ENCODE measurements at regions not wholly inside any gene's neighbourhood (a gene's known extent, or its start where the extent isn't known, plus 50 kb on each side); places are given as distances from the start of the nearest gene placed in this dataset.

GRCh38 chr7:90022213-90022612 is 132.1 kb upstream of the STEAP1 start:
- TF ChIP-seq, protein P1, sequence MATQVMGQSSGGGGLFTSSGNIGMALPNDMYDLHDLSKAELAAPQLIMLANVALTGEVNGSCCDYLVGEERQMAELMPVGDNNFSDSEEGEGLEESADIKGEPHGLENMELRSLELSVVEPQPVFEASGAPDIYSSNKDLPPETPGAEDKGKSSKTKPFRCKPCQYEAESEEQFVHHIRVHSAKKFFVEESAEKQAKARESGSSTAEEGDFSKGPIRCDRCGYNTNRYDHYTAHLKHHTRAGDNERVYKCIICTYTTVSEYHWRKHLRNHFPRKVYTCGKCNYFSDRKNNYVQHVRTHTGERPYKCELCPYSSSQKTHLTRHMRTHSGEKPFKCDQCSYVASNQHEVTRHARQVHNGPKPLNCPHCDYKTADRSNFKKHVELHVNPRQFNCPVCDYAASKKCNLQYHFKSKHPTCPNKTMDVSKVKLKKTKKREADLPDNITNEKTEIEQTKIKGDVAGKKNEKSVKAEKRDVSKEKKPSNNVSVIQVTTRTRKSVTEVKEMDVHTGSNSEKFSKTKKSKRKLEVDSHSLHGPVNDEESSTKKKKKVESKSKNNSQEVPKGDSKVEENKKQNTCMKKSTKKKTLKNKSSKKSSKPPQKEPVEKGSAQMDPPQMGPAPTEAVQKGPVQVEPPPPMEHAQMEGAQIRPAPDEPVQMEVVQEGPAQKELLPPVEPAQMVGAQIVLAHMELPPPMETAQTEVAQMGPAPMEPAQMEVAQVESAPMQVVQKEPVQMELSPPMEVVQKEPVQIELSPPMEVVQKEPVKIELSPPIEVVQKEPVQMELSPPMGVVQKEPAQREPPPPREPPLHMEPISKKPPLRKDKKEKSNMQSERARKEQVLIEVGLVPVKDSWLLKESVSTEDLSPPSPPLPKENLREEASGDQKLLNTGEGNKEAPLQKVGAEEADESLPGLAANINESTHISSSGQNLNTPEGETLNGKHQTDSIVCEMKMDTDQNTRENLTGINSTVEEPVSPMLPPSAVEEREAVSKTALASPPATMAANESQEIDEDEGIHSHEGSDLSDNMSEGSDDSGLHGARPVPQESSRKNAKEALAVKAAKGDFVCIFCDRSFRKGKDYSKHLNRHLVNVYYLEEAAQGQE (IDR thresholded peaks at IDR 0.05; ENCODE audit: insufficient replicate concordance, low read depth) = no peak
- TF ChIP-seq, protein P2, sequence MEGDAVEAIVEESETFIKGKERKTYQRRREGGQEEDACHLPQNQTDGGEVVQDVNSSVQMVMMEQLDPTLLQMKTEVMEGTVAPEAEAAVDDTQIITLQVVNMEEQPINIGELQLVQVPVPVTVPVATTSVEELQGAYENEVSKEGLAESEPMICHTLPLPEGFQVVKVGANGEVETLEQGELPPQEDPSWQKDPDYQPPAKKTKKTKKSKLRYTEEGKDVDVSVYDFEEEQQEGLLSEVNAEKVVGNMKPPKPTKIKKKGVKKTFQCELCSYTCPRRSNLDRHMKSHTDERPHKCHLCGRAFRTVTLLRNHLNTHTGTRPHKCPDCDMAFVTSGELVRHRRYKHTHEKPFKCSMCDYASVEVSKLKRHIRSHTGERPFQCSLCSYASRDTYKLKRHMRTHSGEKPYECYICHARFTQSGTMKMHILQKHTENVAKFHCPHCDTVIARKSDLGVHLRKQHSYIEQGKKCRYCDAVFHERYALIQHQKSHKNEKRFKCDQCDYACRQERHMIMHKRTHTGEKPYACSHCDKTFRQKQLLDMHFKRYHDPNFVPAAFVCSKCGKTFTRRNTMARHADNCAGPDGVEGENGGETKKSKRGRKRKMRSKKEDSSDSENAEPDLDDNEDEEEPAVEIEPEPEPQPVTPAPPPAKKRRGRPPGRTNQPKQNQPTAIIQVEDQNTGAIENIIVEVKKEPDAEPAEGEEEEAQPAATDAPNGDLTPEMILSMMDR (IDR thresholded peaks at IDR 0.05; ENCODE audit: insufficient read depth, low read length) = no peak
- TF ChIP-seq GABPA (IDR thresholded peaks at IDR 0.05; ENCODE audit: low read depth) (no peak), SPI1 (IDR thresholded peaks at IDR 0.05; ENCODE audit: borderline replicate concordance, low read depth) (no peak), POLR2AphosphoS5 (IDR thresholded peaks at IDR 0.05; ENCODE audit: low read depth) (no peak)
- DNase-seq (ENCODE audit: low read depth in 1 of 2, low spot score in 1 of 2) = no peak
- Histone ChIP-seq H3K27ac (replicated peaks) (no peak overlapping the region), H3K27me3 (ENCODE audit: insufficient read depth, poor library complexity, severe bottlenecking) (no peaks in the 10 kb centered on the region), H3K4me3 (replicated peaks; ENCODE audit: insufficient read depth, low read length) (no peak overlapping the region)

- H3K27me3 ChIP-seq (ENCODE audit: insufficient read depth, poor library complexity, severe bottlenecking) = no peaks in the 10 kb centered on the region
- no peak for DNase-seq (ENCODE audit: low read depth in 1 of 2, low spot score in 1 of 2)
- TF ChIP-seq, protein P2 (IDR thresholded peaks at IDR 0.05; ENCODE audit: insufficient read depth, low read length) = no peak
- TF ChIP-seq, protein P1 (IDR thresholded peaks at IDR 0.05; ENCODE audit: insufficient replicate concordance, low read depth) = no peak
- TF ChIP-seq POLR2AphosphoS5 (IDR thresholded peaks at IDR 0.05; ENCODE audit: low read depth) (no peak), SPI1 (IDR thresholded peaks at IDR 0.05; ENCODE audit: borderline replicate concordance, low read depth) (no peak), GABPA (IDR thresholded peaks at IDR 0.05; ENCODE audit: low read depth) (no peak)
- no peak overlapping the region for H3K4me3 ChIP-seq (replicated peaks; ENCODE audit: insufficient read depth, low read length)
- no peak overlapping the region for H3K27ac ChIP-seq (replicated peaks)
Observed at GRCh38 chr7:90025771-90026170, 128.5 kb upstream of the STEAP1 start.

DNA sequence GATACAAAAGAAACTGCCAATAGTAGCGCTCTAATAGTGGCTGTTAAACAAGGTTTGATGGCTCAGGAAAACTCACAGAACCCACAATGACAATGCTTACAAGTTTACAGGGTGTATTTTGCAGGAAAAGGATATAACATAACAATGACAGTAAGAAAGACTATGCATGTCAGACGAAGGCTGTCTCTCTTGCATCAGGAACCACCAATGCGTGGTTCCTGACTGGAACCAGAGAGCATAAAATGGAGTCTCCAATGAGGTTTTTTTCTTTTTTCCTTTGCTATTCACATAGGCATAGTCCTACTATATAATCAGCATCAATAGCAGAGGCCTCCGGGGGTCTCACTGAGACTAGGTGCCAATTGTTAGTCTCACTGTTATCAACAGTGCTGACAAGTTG is 120.4 kb upstream of the STEAP1 start:
- Histone ChIP-seq H3K27ac (replicated peaks) (no peak overlapping the region), H3K27me3 (ENCODE audit: insufficient read depth, poor library complexity, severe bottlenecking) (no peaks in the 10 kb centered on the region), H3K4me3 (replicated peaks; ENCODE audit: insufficient read depth, low read length) (no peak overlapping the region)
- TF ChIP-seq, protein P1 (IDR thresholded peaks at IDR 0.05; ENCODE audit: insufficient replicate concordance, low read depth) = no peak
- TF ChIP-seq POLR2AphosphoS5 (IDR thresholded peaks at IDR 0.05; ENCODE audit: low read depth) = no peak
- TF ChIP-seq, protein P2 (IDR thresholded peaks at IDR 0.05; ENCODE audit: insufficient read depth, low read length) = no peak
- no peak for TF ChIP-seq GABPA (IDR thresholded peaks at IDR 0.05; ENCODE audit: low read depth)
- TF ChIP-seq SPI1 (IDR thresholded peaks at IDR 0.05; ENCODE audit: borderline replicate concordance, low read depth) = no peak
- no peak for DNase-seq (ENCODE audit: low read depth in 1 of 2, low spot score in 1 of 2)
